AG09319 (cell line): ENCODE measurements at regions not wholly inside any gene's neighbourhood (a gene's known extent, or its start where the extent isn't known, plus 50 kb on each side); places are given as distances from the start of the nearest gene placed in this dataset.

Experiments
- DNase-seq: peaks from one replicate; pipeline ENCODE4 v3.0.0-alpha.2; 2010; ENCODE audit warnings: low read depth; ENCODE audit errors: extremely low read depth
- CTCF ChIP-seq: IDR thresholded peaks from 2 replicates; pipeline ENCODE4 v1.5.1; 2011; ENCODE audit warnings: low read depth, mild to moderate bottlenecking, inconsistent platforms, low read length, moderate library complexity

- DNase-seq: no peak
- TF ChIP-seq CTCF: no peak
These were observed 304.2 kb downstream of the DNAH5 start for GRCh38 chr5:13640270-13640669.

GRCh38 chr5:13632676-13633075 lies 311.8 kb downstream of the DNAH5 start:
- no peak for DNase-seq
- TF ChIP-seq CTCF: no peak

GRCh38 chr5:13629218-13629617 lies 315.3 kb downstream of the DNAH5 start:
- TF ChIP-seq CTCF: no peak
- DNase-seq: no peak

GRCh38 chr5:13627673-13628454 lies 316.6 kb downstream of the DNAH5 start:
- no peak for TF ChIP-seq CTCF
- no peak for DNase-seq

GRCh38 chr5:13625616-13626198 lies 318.8 kb downstream of the DNAH5 start:
- TF ChIP-seq CTCF: no peak
- no peak for DNase-seq

- TF ChIP-seq CTCF: no peak
- DNase-seq: no peak
These were observed 320.0 kb downstream of the DNAH5 start for GRCh38 chr5:13624283-13625074.

- TF ChIP-seq CTCF: no peak
- no peak for DNase-seq
These were observed 330.9 kb downstream of the DNAH5 start for GRCh38 chr5:13613621-13614020.
